Large intestine (tissue), 3 donors: ENCODE measurements at regions not wholly inside any gene's neighbourhood (a gene's known extent, or its start where the extent isn't known, plus 50 kb on each side); places are given as distances from the start of the nearest gene placed in this dataset.

Experiments
- DNase-seq, 2 donors: peaks; one replicate each; pipeline versions ENCODE4 v3.0.0 to v3.0.0-alpha.2; 2013
- H3K27ac ChIP-seq: one replicate; pipeline ENCODE4 v1.5.1; 2013; ENCODE audit warnings: low read length
- H3K27me3 ChIP-seq: 2 replicates; pipeline ENCODE4 v1.6.1; 2013; ENCODE audit warnings: low read length; ENCODE audit not compliant: control insufficient read depth, insufficient read depth
- H3K36me3 ChIP-seq: 2 replicates; pipeline ENCODE4 v1.6.1; 2013; ENCODE audit warnings: low read length; ENCODE audit not compliant: control insufficient read depth, insufficient read depth
- H3K4me1 ChIP-seq: one replicate; pipeline ENCODE4 v1.6.1; 2013; ENCODE audit warnings: low read length; ENCODE audit not compliant: control insufficient read depth, insufficient read depth
- H3K4me3 ChIP-seq: one replicate; pipeline ENCODE4 v1.5.1; 2013; ENCODE audit warnings: low read length
- H3K9me3 ChIP-seq: one replicate; pipeline ENCODE4 v1.6.1; 2013; ENCODE audit warnings: mild to moderate bottlenecking, low read depth, low read length, moderate library complexity; ENCODE audit not compliant: control insufficient read depth
- WGBS: methylation state at CpG from one replicate; pipeline ENCODE4 v1.1.5; 2013; ENCODE audit warnings: low lambda C conversion rate; ENCODE audit not compliant: insufficient coverage; 5-methylcytosine and 5-hydroxymethylcytosine counted together

DNA sequence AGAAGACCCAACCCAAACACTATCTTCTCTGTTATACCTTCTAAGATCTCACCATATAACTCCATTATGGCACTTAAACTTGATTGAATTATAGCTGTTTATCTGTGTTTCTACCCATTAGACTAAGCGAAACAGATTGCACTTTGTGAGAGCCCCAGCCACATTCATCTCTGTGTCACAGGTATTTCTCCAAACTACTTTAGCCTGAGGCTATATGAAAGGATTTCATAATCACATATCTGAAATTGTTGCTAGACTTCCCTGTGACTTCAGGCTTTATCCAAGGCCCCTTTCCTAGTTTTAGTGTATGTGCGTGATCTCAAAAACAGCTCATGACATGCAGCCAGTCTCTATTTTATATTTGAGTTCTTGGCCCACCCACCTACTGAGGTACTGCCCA lies 745.0 kb upstream of the ACVR2A start:
- Histone ChIP-seq H3K4me1 (no peaks in the 10 kb centered on the region), H3K27ac (no peak overlapping the region), H3K27me3 (no peaks in the 10 kb centered on the region), H3K9me3 (no peaks in the 10 kb centered on the region), H3K36me3 (no peaks in the 10 kb centered on the region), H3K4me3 (no peak overlapping the region)
- DNase-seq = no peak
- WGBS = no CpG with 5 or more reads among the region's 2 CpGs

DNA sequence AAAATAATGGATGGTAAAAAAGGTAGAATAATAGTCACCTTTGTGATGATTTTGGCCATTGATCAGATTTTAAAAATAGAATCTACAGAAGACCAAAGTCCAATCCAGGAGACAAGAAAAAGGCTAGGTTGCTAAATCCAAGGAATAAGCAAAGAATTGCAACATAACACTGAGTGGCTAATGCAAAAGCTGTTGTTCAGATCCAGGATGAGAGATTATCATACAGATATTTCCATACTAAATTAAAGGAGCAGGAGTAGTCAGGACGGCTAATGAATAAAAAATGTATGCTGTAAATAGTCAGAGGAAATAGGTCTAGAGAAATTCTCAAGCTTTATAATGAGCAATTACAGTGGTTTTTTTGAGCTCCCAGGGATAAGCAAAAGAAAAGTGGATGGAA lies 745.9 kb upstream of the ACVR2A start:
- H3K27ac ChIP-seq = no peak overlapping the region
- no peak for DNase-seq
- H3K4me1 ChIP-seq = no peaks in the 10 kb centered on the region
- H3K9me3 ChIP-seq = no peaks in the 10 kb centered on the region
- no peaks in the 10 kb centered on the region for H3K27me3 ChIP-seq
- no peak overlapping the region for H3K4me3 ChIP-seq
- 100% methylated on average over 1 of the region's 1 CpG for WGBS
- H3K36me3 ChIP-seq = no peaks in the 10 kb centered on the region

DNA sequence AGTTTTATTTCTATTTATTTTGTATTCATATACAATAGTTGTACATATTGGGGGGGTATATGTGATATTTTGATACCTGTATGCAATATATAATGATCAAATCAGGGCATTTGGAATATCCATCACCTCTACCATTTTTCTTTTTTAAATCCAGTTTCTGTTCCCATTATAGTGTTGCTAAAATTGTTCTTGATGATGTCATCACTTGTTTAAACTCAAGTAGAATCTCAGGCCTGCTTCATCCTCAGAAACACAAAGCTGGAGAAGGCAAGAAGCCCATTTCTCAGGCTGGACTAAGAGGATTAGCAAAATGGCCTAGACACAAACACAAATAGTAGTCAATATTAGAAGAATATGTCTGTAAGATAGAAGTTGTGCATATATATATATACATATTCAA lies 747.1 kb upstream of the ACVR2A start:
- H3K4me1 ChIP-seq = no peaks in the 10 kb centered on the region
- H3K9me3 ChIP-seq = no peaks in the 10 kb centered on the region
- H3K36me3 ChIP-seq = no peaks in the 10 kb centered on the region
- no peaks in the 10 kb centered on the region for H3K27me3 ChIP-seq
- DNase-seq = no peak
- no peak overlapping the region for H3K27ac ChIP-seq
- no peak overlapping the region for H3K4me3 ChIP-seq

DNA sequence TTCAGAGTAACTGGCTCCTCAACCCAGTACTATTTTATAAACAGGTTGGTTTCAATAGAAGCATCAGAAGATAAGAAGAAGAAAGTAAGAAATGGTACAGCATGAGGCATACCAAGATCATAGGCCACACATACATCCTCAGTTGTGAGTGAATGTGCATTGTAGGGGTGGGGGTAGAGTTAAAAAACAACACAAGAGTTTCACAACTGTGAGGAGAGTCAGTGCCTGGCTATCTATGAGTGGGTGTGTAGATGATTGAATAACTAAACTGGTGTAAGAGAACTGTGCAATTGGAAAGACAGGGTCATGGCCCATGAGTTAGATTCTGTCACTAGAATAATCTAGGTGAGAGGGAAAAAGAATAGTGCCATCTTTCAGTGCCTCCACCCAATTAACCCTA lies 748.2 kb upstream of the ACVR2A start:
- H3K4me1 ChIP-seq = no peaks in the 10 kb centered on the region
- no peak for DNase-seq
- no peaks in the 10 kb centered on the region for H3K9me3 ChIP-seq
- H3K27ac ChIP-seq = no peak overlapping the region
- H3K4me3 ChIP-seq = no peak overlapping the region
- H3K36me3 ChIP-seq = no peaks in the 10 kb centered on the region
- H3K27me3 ChIP-seq = no peaks in the 10 kb centered on the region

DNA sequence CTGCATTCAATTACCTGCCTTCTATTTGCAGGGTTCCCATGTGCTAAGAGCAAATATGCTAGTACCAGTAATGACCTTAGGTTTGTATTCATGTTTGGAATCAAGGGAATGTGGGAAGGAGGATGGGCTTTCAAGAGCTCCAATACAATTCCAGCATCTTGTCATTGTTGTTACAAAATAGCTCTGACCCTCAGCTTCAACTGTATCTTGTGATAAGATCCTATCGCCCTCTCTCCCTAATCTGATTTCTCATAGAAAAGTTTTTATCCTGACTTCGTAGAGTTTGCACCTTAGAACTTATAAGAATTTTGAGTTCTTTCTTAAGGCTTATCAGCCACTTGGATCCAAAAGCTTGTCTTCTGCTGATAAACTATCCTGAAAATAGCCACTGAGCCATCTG lies 749.5 kb upstream of the ACVR2A start:
- Histone ChIP-seq H3K9me3 (no peaks in the 10 kb centered on the region), H3K27me3 (no peaks in the 10 kb centered on the region), H3K4me3 (no peak overlapping the region), H3K27ac (no peak overlapping the region), H3K4me1 (no peaks in the 10 kb centered on the region), H3K36me3 (no peaks in the 10 kb centered on the region)
- 100% methylated on average over 2 of the region's 2 CpGs for WGBS
- DNase-seq = no peak

DNA sequence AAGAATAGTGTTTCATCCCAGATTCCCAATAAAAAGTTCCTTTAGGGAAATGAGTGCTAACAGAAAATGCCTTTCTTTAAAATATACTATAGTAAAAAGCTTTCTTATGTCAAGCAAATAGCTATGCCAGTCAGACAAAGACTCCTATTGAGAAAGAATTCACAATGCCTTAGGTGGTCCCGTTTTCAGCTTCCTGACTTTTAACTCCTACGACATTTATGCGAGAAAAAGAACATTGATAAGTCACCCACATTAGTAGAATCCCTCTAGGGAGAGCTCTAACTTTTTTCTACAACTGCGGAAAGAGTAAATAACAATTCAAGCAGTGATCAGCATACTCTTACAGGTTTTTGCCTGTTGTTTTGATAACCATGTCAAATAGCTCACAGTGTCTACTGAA lies 750.8 kb upstream of the ACVR2A start:
- Histone ChIP-seq H3K36me3 (no peaks in the 10 kb centered on the region), H3K4me3 (no peak overlapping the region), H3K9me3 (no peaks in the 10 kb centered on the region), H3K27me3 (no peaks in the 10 kb centered on the region), H3K27ac (no peak overlapping the region), H3K4me1 (no peaks in the 10 kb centered on the region)
- DNase-seq = no peak
- no CpG with 5 or more reads among the region's 4 CpGs for WGBS

DNA sequence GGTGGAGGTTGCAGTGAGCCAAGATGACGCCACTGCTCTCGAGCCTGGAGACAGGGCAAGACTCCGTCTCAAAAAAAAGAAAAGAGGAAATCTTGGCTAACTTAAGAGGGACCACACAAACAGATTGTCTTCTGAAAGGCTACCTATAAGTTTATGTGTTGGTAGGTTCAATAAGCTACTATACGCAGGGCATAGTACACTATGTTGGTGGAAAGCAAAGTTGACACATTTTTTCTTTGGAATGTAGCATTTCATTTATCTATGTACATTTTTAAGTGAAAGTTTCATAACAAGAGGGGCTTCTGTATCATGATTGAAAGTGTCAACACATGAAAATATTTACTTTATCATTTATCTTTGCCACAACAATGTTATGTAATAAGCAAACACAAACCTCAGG lies 752.6 kb upstream of the ACVR2A start:
- H3K9me3 ChIP-seq = no peaks in the 10 kb centered on the region
- no peaks in the 10 kb centered on the region for H3K36me3 ChIP-seq
- DNase-seq = no peak
- H3K4me1 ChIP-seq = no peaks in the 10 kb centered on the region
- no peaks in the 10 kb centered on the region for H3K27me3 ChIP-seq
- H3K27ac ChIP-seq = no peak overlapping the region
- no peak overlapping the region for H3K4me3 ChIP-seq
- no CpG with 5 or more reads among the region's 4 CpGs for WGBS

DNA sequence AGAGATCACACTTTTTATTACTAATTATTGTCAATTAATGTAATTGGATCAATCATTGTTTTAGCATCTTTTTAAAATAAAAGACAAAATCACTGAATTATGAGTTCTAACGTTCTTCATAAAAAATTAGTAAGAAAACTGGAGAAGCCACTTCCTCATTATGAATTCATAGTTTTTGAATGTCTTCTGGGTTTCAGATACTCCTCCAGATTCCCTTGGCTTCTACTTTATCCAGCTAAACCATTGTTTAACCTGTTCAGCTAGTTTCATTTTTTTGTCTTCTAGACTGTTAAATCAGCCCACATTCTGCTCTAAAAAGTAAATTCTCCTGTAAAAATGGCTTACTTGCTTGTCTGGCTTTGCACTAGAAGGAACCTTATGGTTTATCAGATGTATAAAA lies 753.4 kb upstream of the ACVR2A start:
- no peaks in the 10 kb centered on the region for H3K9me3 ChIP-seq
- H3K27me3 ChIP-seq = no peaks in the 10 kb centered on the region
- no peak overlapping the region for H3K27ac ChIP-seq
- no peaks in the 10 kb centered on the region for H3K4me1 ChIP-seq
- 0% methylated on average over 1 of the region's 1 CpG for WGBS
- no peak overlapping the region for H3K4me3 ChIP-seq
- H3K36me3 ChIP-seq = no peaks in the 10 kb centered on the region
- DNase-seq = no peak

DNA sequence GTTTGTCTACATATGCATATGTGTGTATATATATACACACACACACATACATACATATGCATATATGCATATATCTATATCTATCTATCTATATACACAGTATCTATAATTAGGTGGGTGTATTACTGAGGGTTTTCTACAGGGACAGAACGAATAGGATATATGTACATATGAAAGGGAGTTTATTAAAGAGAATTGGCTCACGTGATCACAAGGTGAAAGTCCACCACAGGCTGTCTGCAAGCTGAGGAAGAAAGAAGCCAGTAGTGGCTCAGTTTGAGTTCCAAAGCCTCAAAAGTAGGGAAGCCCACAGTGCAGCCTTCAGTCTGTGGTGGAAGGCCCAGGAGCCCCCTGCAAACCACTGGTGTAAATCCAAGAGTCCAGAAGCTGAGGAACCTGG lies 756.0 kb upstream of the ACVR2A start:
- Histone ChIP-seq H3K4me3 (no peak overlapping the region), H3K36me3 (no peaks in the 10 kb centered on the region), H3K27ac (no peak overlapping the region), H3K9me3 (no peaks in the 10 kb centered on the region), H3K4me1 (no peaks in the 10 kb centered on the region), H3K27me3 (no peaks in the 10 kb centered on the region)
- peak; percentile 16 to 51 for DNase-seq
- WGBS = no CpG with 5 or more reads among the region's 2 CpGs

DNA sequence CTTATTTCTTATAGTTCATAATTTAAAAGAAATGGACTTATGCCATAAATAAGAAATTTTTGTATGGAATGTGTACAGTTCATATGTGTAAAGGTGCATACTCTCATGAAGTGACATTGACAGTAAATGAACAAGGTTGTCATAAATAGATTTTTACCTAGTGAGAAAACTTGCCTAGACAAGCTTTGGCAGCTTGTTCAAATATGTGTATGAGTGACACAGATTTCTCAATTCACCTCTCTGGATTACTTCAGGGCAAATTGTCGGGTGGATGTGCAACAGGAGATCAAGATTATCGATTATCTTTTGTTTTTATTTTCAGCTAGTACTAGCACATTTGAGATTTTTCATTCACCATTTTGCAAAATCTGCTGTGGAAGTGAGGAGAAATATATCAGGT lies 758.1 kb upstream of the ACVR2A start:
- Histone ChIP-seq H3K27ac (no peak overlapping the region), H3K4me1 (no peaks in the 10 kb centered on the region), H3K27me3 (no peaks in the 10 kb centered on the region), H3K36me3 (no peaks in the 10 kb centered on the region), H3K9me3 (no peaks in the 10 kb centered on the region), H3K4me3 (no peak overlapping the region)
- 94% methylated on average over 2 of the region's 2 CpGs for WGBS
- DNase-seq = no peak

DNA sequence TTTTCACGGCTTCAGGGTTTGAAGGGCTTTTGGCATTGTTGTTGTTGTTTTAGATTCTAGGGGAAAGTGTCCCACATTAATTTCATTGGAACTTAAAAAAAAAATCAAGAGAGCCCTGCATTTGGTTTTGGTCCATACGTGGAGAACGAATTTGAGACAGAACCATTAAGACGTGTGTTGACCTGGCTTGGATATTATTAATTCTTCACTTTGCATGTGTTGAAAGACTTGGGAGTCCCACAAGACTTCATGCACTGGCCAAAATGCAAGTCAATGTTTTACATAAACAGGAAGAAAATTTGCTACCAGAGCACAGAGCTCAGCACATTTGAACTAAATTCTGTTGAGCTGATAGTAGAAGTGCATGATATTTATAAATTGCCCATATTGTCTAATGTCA lies 761.2 kb upstream of the ACVR2A start:
- DNase-seq = no peak
- Histone ChIP-seq H3K27me3 (no peaks in the 10 kb centered on the region), H3K27ac (no peak overlapping the region), H3K4me3 (no peak overlapping the region), H3K36me3 (no peaks in the 10 kb centered on the region), H3K9me3 (no peaks in the 10 kb centered on the region), H3K4me1 (no peaks in the 10 kb centered on the region)
- 100% methylated on average over 1 of the region's 4 CpGs for WGBS
